Activated CD4-positive, alpha-beta memory T cell treated with anti-CD3 and anti-CD28 coated beads, Interleukin-2, amount 10 ng/mL, durations not matched to agents 7 days and 5 days (primary cell): ENCODE measurements at regions not wholly inside any gene's neighbourhood (a gene's known extent, or its start where the extent isn't known, plus 50 kb on each side); places are given as distances from the start of the nearest gene placed in this dataset.

Experiments used
- CTCF ChIA-PET: fragments of 350-600 bp; sonication (Branson Sonifier 250); formaldehyde crosslinking; loops from one replicate; lab custom pipeline; 2021; ENCODE audit warnings: antibody characterized with exemption, inconsistent platforms; lab: Charles Lee
- POLR2A ChIA-PET: fragments of 350-600 bp; sonication (Branson Sonifier 250); formaldehyde crosslinking; loops from one replicate; lab custom pipeline; 2021; ENCODE audit warnings: antibody characterized with exemption; lab: Charles Lee
- DNase-seq: peaks from one replicate; pipeline ENCODE4 v3.0.0-alpha.2; 2020
- H3K27ac Mint-ChIP-seq: one replicate; pipeline ENCODE4 v1.8.0; 2021; ENCODE audit warnings: mild to moderate bottlenecking, mixed read lengths
- H3K27me3 Mint-ChIP-seq: one replicate; pipeline ENCODE4 v1.8.0; 2021; ENCODE audit warnings: mixed read lengths
- H3K36me3 Mint-ChIP-seq: one replicate; pipeline ENCODE4 v1.8.0; 2021; ENCODE audit warnings: low read depth, mixed read lengths
- H3K4me1 Mint-ChIP-seq: one replicate; pipeline ENCODE4 v1.8.0; 2021; ENCODE audit warnings: mixed read lengths
- H3K4me3 Mint-ChIP-seq: one replicate; pipeline ENCODE4 v1.8.0; 2021; ENCODE audit warnings: mild to moderate bottlenecking, mixed read lengths
- H3K9me3 Mint-ChIP-seq: one replicate; pipeline ENCODE4 v1.8.0; 2021; ENCODE audit warnings: mixed read lengths

DNA sequence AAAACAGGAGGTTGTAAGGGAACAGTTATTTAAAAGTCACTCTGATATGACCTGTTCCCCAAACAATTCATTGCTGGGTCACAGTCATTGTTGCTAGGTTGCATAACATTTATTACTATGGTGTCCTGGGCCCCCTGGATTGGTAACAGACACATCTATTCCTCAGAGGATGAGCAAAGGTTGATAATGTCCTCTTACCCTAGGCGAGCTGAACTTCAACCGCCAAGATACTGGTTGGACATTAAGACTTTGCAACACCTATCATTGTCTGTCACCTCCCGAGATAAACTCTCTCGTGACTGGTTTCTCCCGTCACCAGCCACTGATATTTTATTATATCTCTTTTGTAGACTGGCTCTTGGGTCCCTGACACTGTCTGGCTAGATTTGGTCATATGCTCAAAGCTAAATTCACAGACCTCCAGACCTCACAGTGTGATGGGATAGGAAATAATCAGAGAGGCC lies 361.3 kb downstream of the ZNF521 start:
- no peaks in the 10 kb centered on the region for H3K36me3 Mint-ChIP-seq
- peaks cover 5% of the 10 kb centered on the region for H3K9me3 Mint-ChIP-seq
- no peaks in the 10 kb centered on the region for H3K4me1 Mint-ChIP-seq
- no peak overlapping the region for H3K27ac Mint-ChIP-seq
- H3K4me3 Mint-ChIP-seq: no peak overlapping the region
- no peak for DNase-seq
- H3K27me3 Mint-ChIP-seq: no peaks in the 10 kb centered on the region
- ChIA-PET CTCF (no interaction called here), POLR2A (no interaction called here)

DNA sequence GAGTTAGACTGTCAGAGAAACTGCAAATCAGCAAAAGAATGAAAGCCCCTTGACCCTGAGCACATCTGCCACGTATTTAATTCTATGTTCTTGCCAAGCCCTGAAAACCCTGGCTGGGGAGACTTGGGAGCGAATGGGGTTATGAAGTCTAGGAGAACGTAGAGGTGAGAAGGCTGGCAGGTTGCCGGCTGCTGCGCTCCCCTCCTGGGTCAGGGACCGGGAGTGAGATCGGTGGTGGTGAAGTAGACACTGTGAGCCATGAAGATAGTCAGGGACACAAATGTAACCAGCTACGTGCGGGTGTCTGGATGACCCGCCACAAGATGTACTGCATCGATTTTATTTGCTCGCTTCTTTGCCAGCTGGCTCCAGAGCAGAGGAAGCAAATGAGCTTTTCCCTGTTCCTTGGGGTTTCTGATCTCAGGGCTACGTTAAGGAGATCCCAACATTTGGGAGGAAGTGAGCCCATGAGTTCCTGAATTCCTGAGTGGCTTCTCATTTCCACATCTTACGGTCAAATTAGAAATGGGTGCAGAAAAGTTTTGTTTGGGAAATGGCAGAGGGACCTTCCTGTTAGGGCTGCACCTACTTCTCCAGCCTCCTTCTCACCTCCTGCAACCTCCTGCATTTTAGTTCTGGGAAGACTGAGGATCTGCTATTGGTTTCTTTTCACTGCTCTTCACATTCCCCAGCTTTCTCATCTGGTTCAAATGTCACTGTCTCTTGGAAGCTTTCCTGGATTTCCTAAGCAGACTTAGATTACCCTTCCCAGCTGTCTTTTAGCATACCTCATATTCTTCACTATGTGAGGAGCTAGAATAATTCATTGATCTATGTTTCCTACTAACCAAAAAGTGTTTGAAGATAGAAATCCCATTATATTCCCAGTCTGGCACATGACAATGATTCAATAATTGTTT lies 360.6 kb downstream of the ZNF521 start:
- ChIA-PET CTCF (no interaction called here), POLR2A (no interaction called here)
- Mint-ChIP-seq H3K4me3 (no peak overlapping the region), H3K27ac (no peak overlapping the region), H3K4me1 (no peaks in the 10 kb centered on the region), H3K36me3 (no peaks in the 10 kb centered on the region), H3K27me3 (no peaks in the 10 kb centered on the region), H3K9me3 (peaks cover 5% of the 10 kb centered on the region)
- DNase-seq: no peak

GRCh38 chr18:24992491-24992890 lies 359.5 kb downstream of the ZNF521 start:
- POLR2A ChIA-PET: no interaction called here
- Mint-ChIP-seq H3K36me3 (no peaks in the 10 kb centered on the region), H3K4me3 (no peak overlapping the region), H3K27ac (no peak overlapping the region), H3K9me3 (peaks cover 5% of the 10 kb centered on the region), H3K4me1 (no peaks in the 10 kb centered on the region), H3K27me3 (no peaks in the 10 kb centered on the region)
- CTCF ChIA-PET: no interaction called here
- no peak for DNase-seq

DNA sequence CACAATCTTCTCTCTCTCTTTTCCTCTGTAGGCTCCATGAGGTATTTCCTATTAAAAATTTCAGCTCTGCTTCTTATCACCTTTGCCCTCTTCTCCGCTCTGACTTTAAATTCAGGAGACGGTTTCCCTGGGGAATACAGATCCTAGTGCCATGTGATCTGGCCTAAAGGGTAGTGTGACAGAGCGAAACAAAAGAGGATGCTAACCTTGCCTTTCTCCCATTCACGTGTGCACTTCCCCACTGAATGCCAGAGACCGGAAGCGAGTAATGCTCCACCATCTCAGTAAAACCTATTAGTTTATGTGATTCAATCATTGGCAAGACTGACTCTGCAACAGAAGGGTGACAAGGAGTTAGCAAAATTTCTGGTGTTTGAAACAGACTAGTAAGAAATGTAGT lies 358.3 kb downstream of the ZNF521 start:
- no peak for DNase-seq
- H3K4me1 Mint-ChIP-seq: no peaks in the 10 kb centered on the region
- CTCF ChIA-PET: no interaction called here
- H3K36me3 Mint-ChIP-seq: no peaks in the 10 kb centered on the region
- no peak overlapping the region for H3K4me3 Mint-ChIP-seq
- no peak overlapping the region for H3K27ac Mint-ChIP-seq
- H3K9me3 Mint-ChIP-seq: peaks cover 5% of the 10 kb centered on the region
- POLR2A ChIA-PET: no interaction called here
- H3K27me3 Mint-ChIP-seq: no peaks in the 10 kb centered on the region

DNA sequence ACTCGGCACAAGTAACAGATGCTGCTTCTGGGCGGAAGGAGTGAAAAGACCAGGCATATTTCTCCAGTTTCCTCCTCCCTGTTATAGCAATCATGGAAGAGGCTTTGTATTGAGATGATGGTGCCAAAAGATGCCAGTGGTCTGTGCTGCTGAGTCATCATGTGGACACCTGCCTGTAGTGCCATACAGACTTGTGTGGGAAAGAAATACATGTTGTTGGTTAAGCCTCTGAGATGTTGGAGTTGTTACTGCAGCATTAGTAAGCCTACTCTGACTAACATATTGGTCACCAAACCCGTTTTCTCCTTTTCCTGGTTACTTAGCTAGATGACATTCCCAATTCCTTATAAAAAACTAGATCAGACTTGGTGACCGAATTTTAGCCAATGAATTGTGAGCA lies 356.9 kb downstream of the ZNF521 start:
- peaks cover 10% of the 10 kb centered on the region for H3K9me3 Mint-ChIP-seq
- ChIA-PET POLR2A (no interaction called here), CTCF (no interaction called here)
- no peak for DNase-seq
- no peaks in the 10 kb centered on the region for H3K4me1 Mint-ChIP-seq
- no peak overlapping the region for H3K27ac Mint-ChIP-seq
- H3K27me3 Mint-ChIP-seq: no peaks in the 10 kb centered on the region
- no peak overlapping the region for H3K4me3 Mint-ChIP-seq
- no peaks in the 10 kb centered on the region for H3K36me3 Mint-ChIP-seq

GRCh38 chr18:24995755-24996154 lies 356.2 kb downstream of the ZNF521 start:
- no peaks in the 10 kb centered on the region for H3K36me3 Mint-ChIP-seq
- H3K4me1 Mint-ChIP-seq: no peaks in the 10 kb centered on the region
- no peak overlapping the region for H3K27ac Mint-ChIP-seq
- peaks cover 9% of the 10 kb centered on the region for H3K9me3 Mint-ChIP-seq
- H3K4me3 Mint-ChIP-seq: no peak overlapping the region
- DNase-seq: no peak
- H3K27me3 Mint-ChIP-seq: no peaks in the 10 kb centered on the region
- POLR2A ChIA-PET: no interaction called here
- CTCF ChIA-PET: no interaction called here

GRCh38 chr18:24999650-25000267 lies 352.2 kb downstream of the ZNF521 start:
- Mint-ChIP-seq H3K4me3 (no peak overlapping the region), H3K9me3 (peaks cover 7% of the 10 kb centered on the region), H3K27me3 (no peaks in the 10 kb centered on the region), H3K27ac (no peak overlapping the region), H3K36me3 (no peaks in the 10 kb centered on the region), H3K4me1 (no peaks in the 10 kb centered on the region)
- DNase-seq: no peak
- ChIA-PET CTCF (no interaction called here), POLR2A (no interaction called here)

DNA sequence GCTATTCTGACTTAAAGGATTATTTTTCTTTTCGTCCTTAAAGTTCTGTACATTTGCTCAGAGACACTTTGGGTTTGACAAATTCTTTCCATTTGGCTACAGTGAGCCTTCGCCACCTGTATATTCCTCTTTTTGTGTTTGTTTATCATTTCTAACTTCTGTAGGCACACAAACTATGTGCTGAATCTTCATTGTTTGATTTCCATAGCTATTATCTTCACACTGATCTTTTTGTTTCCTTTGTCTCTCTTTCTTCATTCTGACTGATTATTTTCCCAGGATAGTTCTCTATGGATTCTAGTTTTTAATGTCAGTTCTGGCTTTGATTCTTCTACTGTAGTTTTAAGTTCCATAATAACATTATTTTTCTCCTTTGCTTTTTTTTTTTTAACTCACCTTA lies 350.2 kb downstream of the ZNF521 start:
- ChIA-PET CTCF (no interaction called here), POLR2A (no interaction called here)
- Mint-ChIP-seq H3K4me1 (no peaks in the 10 kb centered on the region), H3K27me3 (no peaks in the 10 kb centered on the region), H3K27ac (no peak overlapping the region), H3K4me3 (no peak overlapping the region), H3K36me3 (no peaks in the 10 kb centered on the region), H3K9me3 (peaks cover 7% of the 10 kb centered on the region)
- no peak for DNase-seq

DNA sequence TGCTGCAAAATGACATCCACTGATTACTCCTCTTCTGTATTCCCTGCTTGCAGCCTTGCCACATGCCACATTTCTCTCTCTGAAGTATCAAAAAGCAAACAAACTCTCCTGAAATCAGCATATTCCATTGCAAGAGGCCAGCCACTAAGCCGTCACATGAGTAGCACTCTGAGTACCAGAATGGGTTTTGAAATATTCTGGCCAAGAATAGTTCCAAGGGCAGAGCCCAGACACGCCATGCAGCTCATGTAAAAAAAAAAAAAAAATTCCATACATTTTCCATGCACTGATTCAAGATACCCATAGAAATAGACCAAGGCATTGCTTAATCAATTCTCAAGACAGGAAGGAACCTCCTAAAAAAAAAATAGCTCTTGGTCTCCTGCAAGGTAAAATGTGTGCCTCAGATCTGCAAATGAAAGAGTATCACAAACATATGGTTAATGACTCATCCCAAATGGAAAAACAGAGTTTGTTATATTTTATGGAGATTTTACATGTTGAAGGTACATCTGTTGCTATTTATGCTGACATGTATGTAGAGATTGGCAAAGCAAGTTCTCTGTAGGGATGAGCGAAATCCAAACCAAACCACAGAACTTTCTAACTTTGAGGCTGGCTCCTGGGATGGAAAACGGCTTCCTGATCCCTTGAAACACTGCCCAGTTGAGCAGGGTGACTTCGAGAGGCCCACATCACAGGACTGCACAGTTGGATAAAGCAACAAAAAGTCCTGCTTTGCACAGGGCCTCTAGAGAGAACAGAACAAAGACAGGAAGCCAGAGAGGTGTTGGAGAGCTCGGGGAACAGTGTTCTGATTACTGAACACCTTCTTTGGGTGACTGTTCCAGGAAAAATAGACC lies 346.2 kb downstream of the ZNF521 start:
- DNase-seq: no peak
- no peaks in the 10 kb centered on the region for H3K4me1 Mint-ChIP-seq
- no peak overlapping the region for H3K4me3 Mint-ChIP-seq
- no peaks in the 10 kb centered on the region for H3K36me3 Mint-ChIP-seq
- no peaks in the 10 kb centered on the region for H3K27me3 Mint-ChIP-seq
- ChIA-PET POLR2A (no interaction called here), CTCF (no interaction called here)
- peaks cover 2% of the 10 kb centered on the region for H3K9me3 Mint-ChIP-seq
- no peak overlapping the region for H3K27ac Mint-ChIP-seq

DNA sequence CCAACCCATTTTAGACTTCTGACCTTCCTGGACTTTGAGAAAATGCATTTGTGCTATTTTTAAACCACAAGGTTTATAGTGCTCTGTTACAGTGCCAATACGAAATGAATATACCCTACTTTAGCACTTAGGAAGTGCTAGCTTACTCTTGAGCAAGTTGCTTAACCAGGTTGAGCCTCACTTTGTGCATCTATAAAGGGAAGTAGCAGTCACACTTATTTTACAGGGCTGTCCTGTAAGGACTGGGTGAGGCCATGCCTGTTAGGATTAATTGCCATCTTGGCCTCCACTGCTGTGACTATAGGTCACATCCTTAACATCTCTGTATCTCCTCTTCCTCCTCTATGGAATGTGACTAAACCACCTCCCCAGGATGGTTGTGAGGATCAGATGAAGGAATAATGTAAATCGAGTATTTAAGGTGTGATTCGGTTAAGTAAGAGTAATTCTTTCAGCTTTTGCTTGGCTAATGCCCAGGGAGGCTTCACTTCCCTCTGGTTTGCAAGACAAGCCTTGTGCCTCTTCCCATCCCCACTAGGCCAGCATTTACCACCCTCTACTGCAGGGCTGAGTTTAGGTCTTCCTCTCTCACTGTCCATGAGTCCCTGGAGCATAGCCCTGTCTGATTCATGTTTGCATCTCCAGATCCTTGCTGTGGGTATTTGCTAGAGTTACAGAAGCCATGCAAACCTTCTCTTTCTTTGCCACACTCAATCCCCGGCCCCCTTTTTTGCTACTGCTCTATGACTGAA lies 341.2 kb downstream of the ZNF521 start:
- Mint-ChIP-seq H3K9me3 (peaks cover 2% of the 10 kb centered on the region), H3K36me3 (no peaks in the 10 kb centered on the region), H3K27me3 (no peaks in the 10 kb centered on the region), H3K4me3 (no peak overlapping the region), H3K27ac (no peak overlapping the region), H3K4me1 (no peaks in the 10 kb centered on the region)
- ChIA-PET POLR2A (no interaction called here), CTCF (no interaction called here)
- no peak for DNase-seq
